Smooth muscle cell of the brain vasculature (primary cell): ENCODE measurements at regions not wholly inside any gene's neighbourhood (a gene's known extent, or its start where the extent isn't known, plus 50 kb on each side); places are given as distances from the start of the nearest gene placed in this dataset.

Source experiments
- DNase-seq: peaks from one replicate; pipeline ENCODE4 v3.0.0-alpha.2; 2012; ENCODE audit warnings: low read depth, low spot score

- DNase-seq = no peak
Observed at GRCh38 chr5:68745448-68745847, 348.4 kb upstream of the SLC30A5 start.

DNA sequence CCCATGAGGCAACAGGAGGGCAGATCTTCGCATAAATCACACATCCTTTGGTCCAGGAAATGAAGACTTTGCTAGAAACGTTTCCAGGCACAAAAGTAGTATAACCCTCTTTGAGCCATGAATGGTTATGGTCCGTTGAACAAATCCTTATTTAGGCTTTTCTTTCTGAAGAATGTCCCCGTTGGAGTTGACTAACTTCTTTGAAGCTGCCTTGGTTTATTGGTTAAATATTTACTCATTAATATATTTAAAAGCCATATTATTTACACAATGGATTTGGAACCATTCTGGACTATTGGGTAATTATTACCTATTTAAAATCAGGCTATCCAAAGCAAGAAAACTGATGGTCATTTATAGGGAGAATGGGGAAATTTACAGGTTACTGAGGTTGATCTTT lies 347.6 kb upstream of the SLC30A5 start:
- DNase-seq = no peak

DNA sequence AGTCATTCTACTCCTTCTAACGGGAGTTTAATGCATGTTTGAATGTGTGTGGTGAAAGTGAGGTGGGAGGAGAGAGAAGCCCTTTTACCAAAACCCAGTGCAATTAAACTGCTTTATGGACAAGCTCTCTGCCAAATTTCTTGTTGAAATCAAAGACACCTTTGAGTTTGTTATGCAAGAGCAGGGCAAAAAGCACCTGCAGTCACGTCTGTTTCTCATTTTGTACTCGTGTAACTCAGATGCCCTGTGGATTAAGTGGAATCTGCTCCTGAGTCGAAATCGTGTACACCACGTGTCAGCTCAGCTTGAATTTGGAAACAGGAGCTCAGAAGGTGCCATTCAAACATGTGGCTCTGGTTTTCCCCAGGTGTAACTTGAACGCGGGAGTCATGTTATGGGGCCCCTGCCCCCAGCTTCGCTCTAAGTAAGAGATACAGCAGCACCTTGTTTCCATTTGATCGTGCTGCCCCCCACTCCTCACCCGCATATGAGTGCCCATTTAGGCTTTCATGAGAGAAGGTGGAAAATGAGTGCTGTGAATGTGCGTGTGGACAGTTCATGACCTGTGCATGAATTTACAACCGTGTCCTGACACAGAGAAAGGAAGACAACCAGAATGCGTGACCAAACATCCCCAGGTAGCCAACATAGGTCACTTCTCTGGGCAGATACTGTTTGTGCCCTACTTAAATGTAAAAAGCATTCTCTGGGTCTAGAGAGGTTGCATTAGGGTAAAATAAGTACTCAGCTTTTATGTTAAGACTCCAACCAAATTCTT lies 347.0 kb upstream of the SLC30A5 start:
- no peak for DNase-seq

- DNase-seq = no peak
Observed at GRCh38 chr5:68747521-68747920, 346.3 kb upstream of the SLC30A5 start.

- no peak for DNase-seq
Observed at GRCh38 chr5:68748101-68748500, 345.7 kb upstream of the SLC30A5 start.

- DNase-seq = no peak
Observed at GRCh38 chr5:68749077-68749476, 344.7 kb upstream of the SLC30A5 start.

- DNase-seq = no peak
Observed at GRCh38 chr5:68749631-68750030, 344.2 kb upstream of the SLC30A5 start.

DNA sequence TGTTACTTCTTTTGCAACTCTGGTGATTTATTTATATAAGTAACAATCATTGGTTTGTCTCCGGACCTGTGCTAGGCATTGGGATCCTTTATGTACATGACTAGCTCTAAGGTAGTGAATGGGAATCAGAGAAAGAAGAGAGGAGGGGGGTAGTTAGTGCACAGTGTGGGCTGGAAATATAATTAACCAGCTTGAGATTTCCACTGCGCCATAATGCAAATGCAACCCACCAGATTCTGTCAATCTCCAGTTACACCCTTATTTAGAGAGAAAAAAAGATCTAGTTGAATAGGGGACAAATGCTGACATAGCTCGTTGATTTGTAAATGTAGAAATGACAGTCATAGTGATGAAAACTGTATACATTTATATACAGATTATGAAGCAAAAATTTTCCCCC lies 342.2 kb upstream of the SLC30A5 start:
- DNase-seq = no peak

GRCh38 chr5:68754536-68754935 lies 339.3 kb upstream of the SLC30A5 start:
- DNase-seq = no peak

- DNase-seq = no peak
Observed at GRCh38 chr5:68755293-68755692, 338.5 kb upstream of the SLC30A5 start.

- DNase-seq = no peak
Observed at GRCh38 chr5:68757006-68757405, 336.8 kb upstream of the SLC30A5 start.

DNA sequence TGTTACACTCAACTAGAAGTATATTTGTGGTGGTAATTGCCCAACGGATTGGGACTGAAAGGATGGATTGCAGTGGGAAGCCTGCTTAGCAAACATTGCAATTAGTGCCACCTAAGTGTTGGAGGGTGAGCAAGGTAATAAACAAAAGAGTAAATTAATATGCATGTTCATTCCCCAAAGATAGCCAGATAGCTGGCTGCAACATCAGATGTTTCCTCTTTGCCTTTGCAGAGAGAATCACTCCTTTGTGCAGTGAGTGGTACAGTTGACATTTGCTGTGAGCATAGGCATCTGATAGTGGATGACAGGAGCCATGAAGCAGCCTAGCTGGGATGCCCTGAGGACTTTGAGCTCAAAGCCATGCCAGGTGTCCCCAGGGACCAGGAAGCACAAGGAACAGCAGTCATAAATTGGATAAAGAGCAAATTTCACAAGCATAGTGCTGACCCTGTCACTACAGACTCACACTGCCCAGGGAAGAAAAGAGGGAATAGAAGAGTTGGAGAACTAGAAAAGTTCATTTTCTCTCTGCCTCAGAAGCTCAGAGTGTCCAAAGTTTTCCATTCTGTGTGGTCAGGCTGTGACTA lies 336.1 kb upstream of the SLC30A5 start:
- no peak for DNase-seq

DNA sequence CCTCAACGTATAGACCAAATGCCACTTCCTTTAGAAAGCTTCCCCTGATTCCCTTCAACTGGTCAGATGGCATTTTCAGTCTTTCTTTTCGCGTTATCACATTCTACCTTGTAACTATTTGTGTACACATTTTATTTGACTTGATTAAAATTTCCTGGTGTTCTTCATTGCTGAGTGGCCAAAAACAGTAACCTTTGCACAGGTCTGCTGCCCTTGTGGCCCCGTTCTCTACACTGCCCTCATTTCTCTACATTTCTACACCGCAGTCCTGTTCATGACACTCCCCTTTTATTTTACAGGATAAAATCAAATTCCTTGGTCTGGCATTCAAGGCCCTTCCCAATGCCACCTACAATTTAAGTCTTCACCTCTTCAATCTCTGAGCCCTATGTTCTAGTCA lies 334.2 kb upstream of the SLC30A5 start:
- no peak for DNase-seq

DNA sequence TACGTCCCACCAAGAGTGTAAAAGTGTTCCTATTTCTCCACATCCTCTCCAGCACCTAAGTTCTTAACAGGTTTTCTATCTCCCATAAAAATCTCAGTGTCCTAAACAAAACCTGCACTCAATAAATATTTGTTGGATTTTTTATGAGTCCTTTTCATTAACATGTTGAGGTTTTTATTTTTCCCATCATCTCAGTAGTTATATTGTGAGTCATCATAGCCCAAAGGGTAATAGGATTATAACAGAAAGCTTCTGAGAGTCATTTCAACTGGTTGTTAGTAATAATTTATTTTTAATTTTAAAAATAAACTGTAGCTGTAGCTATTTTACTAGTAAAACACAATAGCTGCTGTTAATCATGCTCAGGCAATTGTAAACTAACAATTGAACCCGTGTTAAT lies 331.6 kb upstream of the SLC30A5 start:
- no peak for DNase-seq

DNA sequence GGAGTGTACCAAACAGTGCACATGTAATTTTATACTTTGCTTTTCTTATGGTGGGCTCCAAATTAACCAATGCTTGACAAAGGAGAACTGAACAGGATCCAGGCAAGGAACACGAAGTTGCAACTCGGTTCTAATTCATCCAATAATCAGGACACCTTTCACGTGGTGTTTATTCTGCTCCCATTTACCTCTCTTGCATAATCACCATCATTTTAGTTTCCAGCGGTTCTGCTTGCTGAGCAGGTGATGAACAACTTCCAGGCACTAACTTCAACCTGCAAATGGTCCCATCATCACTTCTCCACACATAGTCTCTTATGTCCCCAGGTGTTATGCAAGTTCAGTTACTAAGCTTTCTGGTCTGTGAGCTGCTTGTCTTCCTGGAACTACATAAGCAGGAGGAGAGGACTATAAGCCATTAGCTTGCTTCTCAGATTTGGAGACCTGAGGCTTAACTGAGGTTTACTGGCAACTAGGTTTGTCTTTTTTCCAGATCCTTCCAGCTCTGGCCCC lies 326.8 kb upstream of the SLC30A5 start:
- DNase-seq = no peak

- no peak for DNase-seq
Observed at GRCh38 chr5:68770551-68770950, 323.3 kb upstream of the SLC30A5 start.

- no peak for DNase-seq
Observed at GRCh38 chr5:68771221-68771620, 322.6 kb upstream of the SLC30A5 start.

DNA sequence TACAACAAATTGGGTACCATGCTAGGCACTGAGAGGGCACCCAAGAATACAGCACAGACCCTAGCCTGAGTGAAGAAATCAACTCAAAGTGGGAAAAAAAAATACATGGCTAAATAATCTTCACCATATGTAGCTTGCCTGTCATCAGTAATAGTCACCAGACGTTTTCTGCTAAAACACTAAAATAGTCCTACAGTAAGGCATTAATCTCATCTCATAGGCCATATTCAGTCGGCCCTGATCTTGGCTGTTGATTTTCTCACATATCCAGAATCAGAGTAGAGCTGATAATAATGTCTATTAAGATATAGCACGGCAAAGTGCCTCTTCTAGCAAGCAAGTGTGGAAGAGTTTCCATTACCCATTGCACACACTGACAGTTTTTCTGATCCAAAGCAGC lies 322.1 kb upstream of the SLC30A5 start:
- no peak for DNase-seq

- no peak for DNase-seq
Observed at GRCh38 chr5:68776381-68776780, 317.4 kb upstream of the SLC30A5 start.

- no peak for DNase-seq
Observed at GRCh38 chr5:68777135-68777534, 316.7 kb upstream of the SLC30A5 start.

DNA sequence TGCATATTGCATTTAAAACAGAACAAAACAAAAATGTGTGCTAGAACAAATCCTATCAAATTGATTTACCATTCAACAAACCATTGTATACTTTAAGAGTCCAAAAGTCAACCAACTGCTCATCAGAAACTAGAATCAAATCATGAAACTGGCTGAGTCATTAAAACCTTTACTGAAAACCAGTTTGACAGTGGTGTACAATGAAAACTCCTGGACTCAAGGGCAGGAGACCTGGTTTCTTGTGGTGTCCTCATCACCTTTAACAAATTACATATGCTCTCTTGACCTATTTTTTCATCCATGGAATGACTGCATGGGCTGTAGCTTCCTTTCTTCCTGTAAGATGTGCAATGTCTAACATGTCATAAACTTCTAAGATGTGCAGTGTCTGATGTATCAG lies 315.3 kb upstream of the SLC30A5 start:
- DNase-seq = no peak

GRCh38 chr5:68780299-68780955 lies 313.4 kb upstream of the SLC30A5 start:
- no peak for DNase-seq

DNA sequence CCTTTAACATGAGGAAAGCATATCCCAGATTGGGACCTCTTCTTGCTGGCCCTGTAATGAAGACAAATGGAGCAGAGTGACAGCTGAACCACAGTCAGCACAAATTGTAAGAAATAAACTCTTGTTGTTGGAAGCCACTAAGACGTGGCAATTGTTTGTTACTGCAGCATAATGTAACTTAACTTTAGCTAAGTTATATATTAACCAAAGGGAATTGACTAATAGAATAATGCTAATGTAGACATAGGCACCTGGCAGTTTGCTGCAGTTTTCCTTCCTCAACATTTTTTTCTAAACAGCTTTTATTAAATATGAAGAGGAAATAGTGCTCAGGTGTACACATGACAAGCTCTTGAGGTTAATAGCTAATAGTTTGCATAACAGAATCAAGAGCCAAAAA lies 300.7 kb upstream of the SLC30A5 start:
- DNase-seq = no peak
